ENCODE measurements at regions not wholly inside any gene's neighbourhood (a gene's known extent, or its start where the extent isn't known, plus 50 kb on each side); places are given as distances from the start of the nearest gene placed in this dataset.
A peak's percentile ranks its signal among the peaks of the same experiment; 100 is the strongest.

DNA sequence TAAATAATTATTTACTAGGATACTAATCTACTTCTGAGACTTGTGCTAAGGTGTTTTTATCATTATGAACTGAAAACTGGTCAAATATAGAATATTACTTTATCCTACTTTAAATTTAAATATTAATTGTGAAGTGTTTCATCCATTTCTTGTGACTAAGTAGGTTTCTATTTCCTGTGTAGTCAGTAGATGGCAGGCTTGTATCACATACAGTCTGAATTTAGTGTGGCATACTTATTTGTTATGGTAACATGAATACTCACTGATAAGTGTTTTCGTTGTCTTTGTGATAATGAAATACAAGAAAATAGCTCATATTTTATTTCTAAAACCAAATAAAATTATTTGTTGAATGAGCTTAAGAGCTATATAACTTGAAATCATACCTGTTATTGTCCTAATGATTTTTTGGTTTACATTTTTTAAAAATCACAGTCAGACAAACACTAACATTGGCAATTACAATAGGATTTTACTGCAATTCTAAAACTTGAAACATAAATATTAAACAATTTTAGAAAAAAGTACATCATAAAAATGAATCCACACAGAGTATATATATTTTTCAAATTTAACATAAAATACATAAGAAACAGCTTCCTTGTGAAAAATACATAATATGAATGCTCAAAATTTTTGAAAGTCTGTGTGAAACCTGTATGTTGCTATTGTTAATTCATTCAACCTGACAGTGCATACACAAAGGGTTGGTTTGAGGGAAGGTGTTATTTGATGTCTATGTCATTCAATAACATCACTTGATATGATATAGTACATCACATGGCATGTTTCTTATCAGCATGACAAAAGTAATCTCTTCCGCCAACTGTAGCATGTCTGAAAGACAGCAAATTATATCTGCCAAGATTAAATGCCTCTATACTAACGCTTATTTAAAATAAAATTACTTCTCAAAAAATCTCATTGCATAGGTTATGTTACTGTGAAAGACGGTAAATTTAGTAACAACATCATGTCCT lies 904.8 kb upstream of the PCDH20 start:
- TF ChIP-seq, protein P1, sequence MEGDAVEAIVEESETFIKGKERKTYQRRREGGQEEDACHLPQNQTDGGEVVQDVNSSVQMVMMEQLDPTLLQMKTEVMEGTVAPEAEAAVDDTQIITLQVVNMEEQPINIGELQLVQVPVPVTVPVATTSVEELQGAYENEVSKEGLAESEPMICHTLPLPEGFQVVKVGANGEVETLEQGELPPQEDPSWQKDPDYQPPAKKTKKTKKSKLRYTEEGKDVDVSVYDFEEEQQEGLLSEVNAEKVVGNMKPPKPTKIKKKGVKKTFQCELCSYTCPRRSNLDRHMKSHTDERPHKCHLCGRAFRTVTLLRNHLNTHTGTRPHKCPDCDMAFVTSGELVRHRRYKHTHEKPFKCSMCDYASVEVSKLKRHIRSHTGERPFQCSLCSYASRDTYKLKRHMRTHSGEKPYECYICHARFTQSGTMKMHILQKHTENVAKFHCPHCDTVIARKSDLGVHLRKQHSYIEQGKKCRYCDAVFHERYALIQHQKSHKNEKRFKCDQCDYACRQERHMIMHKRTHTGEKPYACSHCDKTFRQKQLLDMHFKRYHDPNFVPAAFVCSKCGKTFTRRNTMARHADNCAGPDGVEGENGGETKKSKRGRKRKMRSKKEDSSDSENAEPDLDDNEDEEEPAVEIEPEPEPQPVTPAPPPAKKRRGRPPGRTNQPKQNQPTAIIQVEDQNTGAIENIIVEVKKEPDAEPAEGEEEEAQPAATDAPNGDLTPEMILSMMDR (IDR thresholded peaks at IDR 0.05) = peak; percentile 84
- TF ChIP-seq ZFX (IDR thresholded peaks at IDR 0.05; ENCODE audit: borderline replicate concordance) = no peak

Data from 22Rv1 (cell line).